GM12874 (cell line): ENCODE measurements at regions not wholly inside any gene's neighbourhood (a gene's known extent, or its start where the extent isn't known, plus 50 kb on each side); places are given as distances from the start of the nearest gene placed in this dataset.

Source experiments
- TF ChIP-seq, protein P1 (sequence below): IDR thresholded peaks from 2 replicates; pipeline ENCODE4 v1.5.1; 2011; ENCODE audit warnings: low read depth, mild to moderate bottlenecking, control low read depth, low read length, moderate library complexity; ENCODE audit not compliant: insufficient read depth

DNA sequence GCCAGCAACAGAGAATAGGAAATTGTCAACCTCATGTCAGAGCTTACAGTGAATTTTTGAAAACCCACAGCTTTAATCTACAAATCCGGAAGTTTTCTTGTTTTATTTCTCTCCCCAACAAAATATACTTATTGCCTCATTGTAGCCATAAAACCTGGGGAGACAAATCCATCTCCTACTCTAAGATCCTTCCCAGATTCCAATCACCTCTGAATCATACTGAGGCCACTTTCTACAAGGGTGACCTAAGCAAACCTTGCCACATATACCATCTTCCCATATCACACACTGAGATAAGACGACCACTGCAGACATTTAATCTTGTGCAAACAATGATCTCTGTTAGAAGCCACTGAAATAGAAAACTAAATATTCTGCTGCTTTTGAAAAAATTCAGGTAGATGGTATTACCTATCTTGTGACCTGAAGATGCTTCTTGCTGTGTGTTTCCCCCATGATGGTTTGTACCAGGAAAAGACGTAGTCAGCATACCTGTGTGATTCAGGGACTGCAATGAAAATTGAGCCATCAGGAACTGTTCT lies 171.5 kb upstream of the DUSP10 start:
- TF ChIP-seq, protein P1, sequence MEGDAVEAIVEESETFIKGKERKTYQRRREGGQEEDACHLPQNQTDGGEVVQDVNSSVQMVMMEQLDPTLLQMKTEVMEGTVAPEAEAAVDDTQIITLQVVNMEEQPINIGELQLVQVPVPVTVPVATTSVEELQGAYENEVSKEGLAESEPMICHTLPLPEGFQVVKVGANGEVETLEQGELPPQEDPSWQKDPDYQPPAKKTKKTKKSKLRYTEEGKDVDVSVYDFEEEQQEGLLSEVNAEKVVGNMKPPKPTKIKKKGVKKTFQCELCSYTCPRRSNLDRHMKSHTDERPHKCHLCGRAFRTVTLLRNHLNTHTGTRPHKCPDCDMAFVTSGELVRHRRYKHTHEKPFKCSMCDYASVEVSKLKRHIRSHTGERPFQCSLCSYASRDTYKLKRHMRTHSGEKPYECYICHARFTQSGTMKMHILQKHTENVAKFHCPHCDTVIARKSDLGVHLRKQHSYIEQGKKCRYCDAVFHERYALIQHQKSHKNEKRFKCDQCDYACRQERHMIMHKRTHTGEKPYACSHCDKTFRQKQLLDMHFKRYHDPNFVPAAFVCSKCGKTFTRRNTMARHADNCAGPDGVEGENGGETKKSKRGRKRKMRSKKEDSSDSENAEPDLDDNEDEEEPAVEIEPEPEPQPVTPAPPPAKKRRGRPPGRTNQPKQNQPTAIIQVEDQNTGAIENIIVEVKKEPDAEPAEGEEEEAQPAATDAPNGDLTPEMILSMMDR = no peak

DNA sequence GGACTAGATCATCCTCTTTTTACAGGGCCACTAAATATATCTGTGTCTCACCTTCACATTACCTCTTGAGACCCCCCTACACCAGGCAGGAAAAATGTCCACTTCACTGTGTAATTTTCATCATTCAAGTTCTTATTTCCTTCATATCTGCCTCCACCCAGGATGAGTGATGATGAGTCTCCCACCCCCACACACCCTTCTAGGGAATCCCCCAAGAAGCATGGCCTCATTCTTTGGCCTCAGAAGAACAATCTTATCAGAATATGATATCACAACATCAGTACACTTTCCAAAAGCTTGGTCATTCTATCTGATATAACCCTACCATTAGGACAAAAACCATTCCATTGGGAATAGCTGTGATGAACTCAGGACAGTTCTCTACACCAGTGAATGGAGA lies 170.3 kb upstream of the DUSP10 start:
- TF ChIP-seq, protein P1 = no peak

DNA sequence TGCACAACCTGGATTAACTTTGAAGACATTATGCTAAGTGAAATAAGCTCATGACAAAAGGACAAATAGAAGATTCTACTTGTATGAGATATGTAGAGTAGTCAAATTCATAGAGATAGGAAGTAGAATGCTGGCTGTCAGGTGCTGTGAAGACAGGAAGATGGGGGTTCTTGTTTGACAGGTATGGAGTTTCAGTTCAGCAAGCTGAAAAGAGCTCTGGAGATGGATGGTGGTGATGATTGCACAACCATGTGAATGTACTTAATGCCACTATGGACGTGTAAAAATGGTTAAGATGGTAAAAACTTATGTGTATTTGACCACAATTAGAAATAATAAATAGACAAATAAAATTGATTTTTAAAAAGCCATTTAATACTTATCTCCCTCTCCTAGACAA lies 169.8 kb upstream of the DUSP10 start:
- TF ChIP-seq, protein P1 = no peak

DNA sequence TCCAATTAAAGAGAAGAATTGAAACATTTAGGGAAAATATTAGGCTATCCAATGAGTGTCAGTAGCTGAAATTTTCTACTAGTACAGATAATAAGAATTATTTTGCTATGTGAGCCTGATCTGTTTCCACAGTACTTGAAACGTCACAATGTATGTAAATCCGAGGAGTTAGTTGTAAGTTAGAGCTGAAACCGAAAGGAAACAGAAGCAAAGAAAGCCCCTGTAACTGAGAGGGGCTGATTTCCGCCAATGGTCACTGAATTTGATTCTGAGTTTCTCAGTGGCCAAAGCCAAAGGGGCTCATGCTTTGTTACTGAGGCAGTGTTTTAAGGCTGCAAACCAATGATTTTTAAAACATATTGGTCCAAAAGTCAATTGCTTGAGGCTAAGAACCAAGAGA lies 168.3 kb upstream of the DUSP10 start:
- TF ChIP-seq, protein P1 = no peak

DNA sequence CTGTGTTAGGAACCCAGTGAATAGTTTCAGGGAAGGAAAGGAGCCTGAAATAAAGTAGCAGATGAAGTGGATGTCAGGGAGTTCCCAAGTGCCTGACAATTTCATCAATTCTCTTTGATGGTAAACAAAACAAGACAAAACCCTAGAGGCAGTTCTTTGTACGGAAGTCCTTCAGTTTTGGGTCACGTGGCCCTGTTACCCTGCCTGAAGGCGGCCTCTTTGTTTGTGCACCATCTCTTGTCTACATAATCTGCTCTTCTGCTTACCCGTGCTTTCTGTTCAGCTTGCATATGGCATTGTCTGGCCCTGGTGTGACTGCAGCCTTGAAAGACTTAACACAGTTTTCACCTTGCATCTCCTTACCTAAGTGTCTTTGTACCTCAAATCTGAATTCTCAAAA lies 166.7 kb upstream of the DUSP10 start:
- TF ChIP-seq, protein P1 = no peak

DNA sequence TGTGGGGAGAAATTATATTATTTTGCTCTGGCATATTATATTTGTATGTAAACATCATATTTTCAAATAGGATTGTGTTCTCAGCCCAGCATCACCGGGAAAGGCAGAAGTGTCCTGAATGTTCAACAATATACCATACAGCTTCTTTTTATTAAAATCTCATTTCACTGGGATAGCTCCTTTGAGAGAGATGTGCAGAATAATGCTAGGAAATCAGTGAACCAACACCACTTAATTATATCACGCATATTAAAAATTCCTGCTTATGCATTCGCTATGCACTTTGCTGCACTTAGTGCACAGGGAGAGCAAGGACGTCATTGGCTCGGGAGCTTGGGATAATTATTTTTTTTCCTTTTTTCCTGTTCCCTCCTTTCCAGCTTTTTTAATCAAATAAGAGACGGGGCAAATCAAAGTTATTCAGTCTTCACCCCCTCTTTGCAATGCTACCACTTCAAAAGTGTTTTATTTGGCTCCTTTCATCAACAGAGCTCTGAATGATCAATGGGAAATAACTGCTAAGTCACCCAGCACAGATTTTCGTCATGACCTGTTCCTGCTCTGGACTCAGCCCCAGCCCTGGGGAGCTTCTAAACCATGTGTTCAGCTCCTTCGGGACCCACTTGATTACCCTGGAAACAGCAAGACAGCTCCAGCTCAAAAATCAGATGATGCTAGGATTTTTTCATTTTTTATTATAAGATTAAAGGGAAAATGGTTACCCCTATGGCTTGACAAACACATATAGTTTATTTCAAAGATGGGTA lies 165.5 kb upstream of the DUSP10 start:
- TF ChIP-seq, protein P1 = no peak

DNA sequence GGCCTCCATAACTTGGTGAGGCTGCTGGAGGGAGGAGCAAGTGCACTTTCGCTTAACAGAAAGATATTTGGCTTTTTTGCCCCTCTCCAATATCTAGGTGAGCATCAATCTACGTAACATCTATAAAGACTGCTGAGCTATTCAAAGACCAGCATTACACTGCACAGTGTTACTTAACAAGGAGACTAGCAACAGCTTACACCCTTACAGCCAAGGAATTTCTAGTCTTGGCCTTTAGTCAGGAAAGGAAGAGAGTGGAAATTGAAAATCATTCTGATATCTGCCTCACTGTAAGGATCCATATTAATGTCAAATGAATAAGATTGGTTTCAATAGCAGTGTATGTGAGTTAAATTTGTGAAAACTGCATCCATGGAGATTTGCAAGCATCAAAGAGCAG lies 163.9 kb upstream of the DUSP10 start:
- TF ChIP-seq, protein P1 = no peak
